HEK293T (cell line): ENCODE measurements at regions not wholly inside any gene's neighbourhood (a gene's known extent, or its start where the extent isn't known, plus 50 kb on each side); places are given as distances from the start of the nearest gene placed in this dataset.

ENCODE experiments used
- ARNT ChIP-seq: fragments of 450-650 bp; IDR thresholded peaks from 2 replicates; pipeline ENCODE4 v1.6.1; 2017; ENCODE audit warnings: mild to moderate bottlenecking
- BHLHE40 ChIP-seq: fragments of 450-650 bp; IDR thresholded peaks from 2 replicates; pipeline ENCODE4 v1.6.1; 2016; ENCODE audit warnings: mild to moderate bottlenecking, moderate library complexity, borderline replicate concordance
- CTBP1 ChIP-seq: fragments of 450-650 bp; IDR thresholded peaks from 2 replicates; pipeline ENCODE4 v1.6.1; 2016; ENCODE audit warnings: borderline replicate concordance
- FOXA1 ChIP-seq: fragments of 450-650 bp; IDR thresholded peaks from 2 replicates; pipeline ENCODE4 v1.6.1; 2016; ENCODE audit warnings: mild to moderate bottlenecking
- FOXK2 ChIP-seq: fragments of 450-650 bp; IDR thresholded peaks from 2 replicates; pipeline ENCODE4 v1.6.1; 2016; ENCODE audit warnings: mild to moderate bottlenecking
- FOXM1 ChIP-seq: fragments of 450-650 bp; IDR thresholded peaks from 2 replicates; pipeline ENCODE4 v1.6.1; 2017; ENCODE audit warnings: mild to moderate bottlenecking, borderline replicate concordance
- HDGF ChIP-seq: fragments of 450-650 bp; IDR thresholded peaks from 2 replicates; pipeline ENCODE4 v1.6.1; 2017; ENCODE audit warnings: antibody characterized with exemption, borderline replicate concordance
- L3MBTL2 ChIP-seq: fragments of 450-650 bp; conservative IDR thresholded peaks from 2 replicates; pipeline ENCODE4 v1.6.1; 2016; ENCODE audit warnings: mild to moderate bottlenecking
- LEF1 ChIP-seq: fragments of 450-650 bp; IDR thresholded peaks from 2 replicates; pipeline ENCODE4 v1.6.1; 2017; ENCODE audit warnings: mild to moderate bottlenecking, borderline replicate concordance
- NFRKB ChIP-seq: fragments of 450-650 bp; IDR thresholded peaks from 2 replicates; pipeline ENCODE4 v1.6.1; 2016; ENCODE audit warnings: mild to moderate bottlenecking, moderate library complexity
- SP1 ChIP-seq: fragments of 450-650 bp; IDR thresholded peaks from 2 replicates; pipeline ENCODE4 v1.6.1; 2017
- SUZ12 ChIP-seq: fragments of 450-650 bp; IDR thresholded peaks from 2 replicates; pipeline ENCODE4 v1.6.1; 2016; ENCODE audit warnings: mild to moderate bottlenecking
- TARDBP ChIP-seq: fragments of 450-650 bp; IDR thresholded peaks from 2 replicates; pipeline ENCODE4 v1.6.1; 2016
- ZNF384 ChIP-seq: fragments of 450-650 bp; IDR thresholded peaks from 2 replicates; pipeline ENCODE4 v1.6.1; 2016

DNA sequence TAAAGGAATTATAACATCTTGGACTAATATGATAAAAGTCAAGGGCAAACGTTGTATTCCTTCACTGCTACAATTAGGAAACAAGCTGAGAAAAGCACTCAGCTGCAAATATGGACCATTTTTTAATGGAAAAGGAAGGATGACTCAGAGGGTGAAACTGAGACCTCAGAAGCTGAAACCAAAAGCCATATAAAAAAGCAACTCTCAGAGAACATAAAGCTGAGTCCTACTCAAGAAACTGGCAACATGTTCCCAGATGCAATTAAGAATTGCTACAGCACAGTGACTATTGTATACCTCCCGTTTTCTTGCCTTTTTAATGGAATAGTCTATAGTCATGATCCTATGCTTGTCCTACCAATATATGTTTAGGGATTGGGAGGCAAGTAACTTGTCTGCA is 1106.4 kb upstream of the INTU start:
- TF ChIP-seq NFRKB (no peak), CTBP1 (no peak), SUZ12 (no peak), SP1 (no peak), FOXM1 (no peak), BHLHE40 (no peak), ARNT (no peak), ZNF384 (no peak), FOXA1 (no peak), TARDBP (no peak), HDGF (no peak), LEF1 (no peak), L3MBTL2 (no peak), FOXK2 (no peak)
